Fibroblast of the conjunctiva (primary cell): ENCODE measurements at regions not wholly inside any gene's neighbourhood (a gene's known extent, or its start where the extent isn't known, plus 50 kb on each side); places are given as distances from the start of the nearest gene placed in this dataset.

ENCODE experiments used
- DNase-seq: peaks from one replicate; pipeline ENCODE4 v3.0.0-alpha.2; 2010; ENCODE audit warnings: low read depth

GRCh38 chr3:22113453-22113852 is 362.4 kb upstream of the ZNF385D start:
- no peak for DNase-seq

- DNase-seq, result no peak
These were observed 364.6 kb upstream of the ZNF385D start for GRCh38 chr3:22115581-22115980.

GRCh38 chr3:22117091-22117490 is 366.1 kb upstream of the ZNF385D start:
- no peak for DNase-seq

- DNase-seq, result peak; percentile 53
These were observed 366.8 kb upstream of the ZNF385D start for GRCh38 chr3:22117751-22118346.

GRCh38 chr3:22118542-22118941 is 367.5 kb upstream of the ZNF385D start:
- DNase-seq, result no peak

- no peak for DNase-seq
These were observed 370.2 kb upstream of the ZNF385D start for GRCh38 chr3:22121068-22121701.

GRCh38 chr3:22122567-22122966 is 371.6 kb upstream of the ZNF385D start:
- no peak for DNase-seq

- no peak for DNase-seq
These were observed 378.1 kb upstream of the ZNF385D start for GRCh38 chr3:22129101-22129500.

- no peak for DNase-seq
These were observed 390.8 kb upstream of the ZNF385D start for GRCh38 chr3:22141769-22142168.

- no peak for DNase-seq
These were observed 396.2 kb upstream of the ZNF385D start for GRCh38 chr3:22147161-22147560.

- no peak for DNase-seq
These were observed 405.9 kb upstream of the ZNF385D start for GRCh38 chr3:22156868-22157267.

GRCh38 chr3:22157848-22158247 is 406.8 kb upstream of the ZNF385D start:
- DNase-seq, result peak; percentile 5

GRCh38 chr3:22159004-22159695 is 408.1 kb upstream of the ZNF385D start:
- no peak for DNase-seq

GRCh38 chr3:22161315-22161714 is 410.3 kb upstream of the ZNF385D start:
- no peak for DNase-seq

- no peak for DNase-seq
These were observed 419.4 kb upstream of the ZNF385D start for GRCh38 chr3:22170370-22170769.

- no peak for DNase-seq
These were observed 422.0 kb upstream of the ZNF385D start for GRCh38 chr3:22172964-22173363.

GRCh38 chr3:22175947-22176346 is 424.9 kb upstream of the ZNF385D start:
- DNase-seq, result no peak

- no peak for DNase-seq
These were observed 425.9 kb upstream of the ZNF385D start for GRCh38 chr3:22176911-22177310.

GRCh38 chr3:22189616-22190015 is 438.6 kb upstream of the ZNF385D start:
- DNase-seq, result no peak

GRCh38 chr3:22199095-22199494 is 448.1 kb upstream of the ZNF385D start:
- no peak for DNase-seq

GRCh38 chr3:22208844-22209243 is 457.8 kb upstream of the ZNF385D start:
- DNase-seq, result no peak

- DNase-seq, result no peak
These were observed 458.6 kb upstream of the ZNF385D start for GRCh38 chr3:22209578-22209977.

GRCh38 chr3:22210693-22211092 is 459.7 kb upstream of the ZNF385D start:
- DNase-seq, result no peak

GRCh38 chr3:22216601-22217000 is 465.6 kb upstream of the ZNF385D start:
- no peak for DNase-seq
